A549 (cell line): ENCODE measurements at regions not wholly inside any gene's neighbourhood (a gene's known extent, or its start where the extent isn't known, plus 50 kb on each side); places are given as distances from the start of the nearest gene placed in this dataset.

Experiments used
- ATAC-seq, 2 experiments: fragments of 200-7000 bp in 1 of 2; fragments of >200 bp in 1 of 2; cut with Nextera tagmentation in 1 of 2; cut with Tn5 transposase in 1 of 2; 3 replicates each; pipeline versions ENCODE4 v1.8.0 to v1.9.1; 2018 to 2020; ENCODE audit warnings: mild to moderate bottlenecking in 1 of 2, moderate library complexity in 1 of 2
- CTCF ChIA-PET: fragments of 300-600 bp; sonication (Branson Sonifier 250); formaldehyde crosslinking; extraction: SDS; loops from one replicate; lab custom pipeline; 2021; ENCODE audit warnings: antibody characterized with exemption, inconsistent platforms; lab: Yijun Ruan, JAX
- POLR2A ChIA-PET: fragments of 350-600 bp; formaldehyde crosslinking; extraction: SDS; loops from one replicate; lab custom pipeline; 2021; ENCODE audit warnings: antibody characterized with exemption, inconsistent platforms; lab: Yijun Ruan, JAX
- DNase-seq, 2 experiments: peaks; one replicate each; pipeline versions ENCODE4 v3.0.0 to v3.0.0-alpha.2; 2011 to 2016; ENCODE audit warnings: low read depth in 1 of 2, low spot score in 1 of 2
- FAIRE-seq: peaks from 2 replicates; lab custom pipeline; 2011; peaks lifted over from hg19 to GRCh38; lab: Jason Lieb, UNC
- H3K27ac ChIP-seq, 2 experiments: fragments of >200 bp; sonication (Bioruptor Twin); formaldehyde crosslinking; 3 replicates each; pipeline ENCODE4 v1.5.1; 2016 to 2017
- H3K4me1 ChIP-seq: fragments of >200 bp; sonication (Bioruptor Twin); formaldehyde crosslinking; 3 replicates; pipeline ENCODE4 v1.6.1; 2016
- H3K4me2 ChIP-seq: fragments of >200 bp; sonication (Bioruptor Twin); formaldehyde crosslinking; 3 replicates; pipeline ENCODE4 v1.6.1; 2016
- H3K4me3 ChIP-seq: fragments of >200 bp; sonication (Bioruptor Twin); formaldehyde crosslinking; 3 replicates; pipeline ENCODE4 v1.5.1; 2016
- H3K9me3 ChIP-seq: fragments of >200 bp; sonication (Bioruptor Twin); formaldehyde crosslinking; 3 replicates; pipeline ENCODE4 v1.6.1; 2016
- CBX2 ChIP-seq: fragments of 200-600 bp; sonication (generic); IDR thresholded peaks from 2 replicates; pipeline ENCODE4 v1.6.1; 2016; ENCODE audit warnings: low read depth, mild to moderate bottlenecking, borderline replicate concordance
- CBX8 ChIP-seq: fragments of 200-600 bp; sonication (generic); IDR thresholded peaks from 2 replicates; pipeline ENCODE4 v1.6.1; 2016
- EHF ChIP-seq: fragments of 250-450 bp; sonication (Bioruptor Pico); IDR thresholded peaks from 2 replicates; pipeline ENCODE4 v1.5.0; 2020; ENCODE audit warnings: mild to moderate bottlenecking
- HDAC2 ChIP-seq: fragments of 200-600 bp; sonication (generic); IDR thresholded peaks from 2 replicates; pipeline ENCODE4 v1.6.1; 2016
- JUNB ChIP-seq: fragments of >200 bp; sonication (Bioruptor Twin); formaldehyde crosslinking; IDR thresholded peaks from 2 replicates; pipeline ENCODE4 v1.6.1; 2016
- KDM1A ChIP-seq: fragments of 200-600 bp; sonication (generic); IDR thresholded peaks from 2 replicates; pipeline ENCODE4 v1.6.1; 2016; ENCODE audit warnings: low read depth, mild to moderate bottlenecking
- KDM5A ChIP-seq: fragments of 200-600 bp; sonication (generic); IDR thresholded peaks from 2 replicates; pipeline ENCODE4 v1.6.1; 2016; ENCODE audit warnings: antibody characterized with exemption, mild to moderate bottlenecking
- MAZ ChIP-seq: fragments of 150-350 bp; IDR thresholded peaks from 2 replicates; pipeline ENCODE4 v1.6.1; 2014; ENCODE audit warnings: antibody characterized with exemption, low read depth, low read length, borderline replicate concordance
- NR3C1 ChIP-seq: fragments of >200 bp; sonication (Bioruptor Twin); formaldehyde crosslinking; IDR thresholded peaks from 3 replicates; pipeline ENCODE4 v1.6.1; 2017
- POLR2AphosphoS2 ChIP-seq: conservative IDR thresholded peaks from 2 replicates; pipeline ENCODE4 v1.6.1; 2012; ENCODE audit warnings: low read length, improper control_type of control experiment, inconsistent platforms
- RAD21 ChIP-seq, 2 experiments: fragments of >200 bp in 1 of 2; sonication (Bioruptor Twin) in 1 of 2; formaldehyde crosslinking in 1 of 2; IDR thresholded peaks in 1 of 2; conservative IDR thresholded peaks in 1 of 2; 2 replicates in 1 of 2; 3 replicates in 1 of 2; pipeline ENCODE4 v1.6.1; 2012 to 2018; ENCODE audit warnings: inconsistent platforms in 1 of 2
- RFX5 ChIP-seq: fragments of 450-650 bp; IDR thresholded peaks from 2 replicates; pipeline ENCODE4 v1.7.1; 2014; ENCODE audit warnings: antibody characterized with exemption, mild to moderate bottlenecking, moderate library complexity
- SMC3 ChIP-seq: fragments of >200 bp; sonication (Bioruptor Twin); formaldehyde crosslinking; IDR thresholded peaks from 3 replicates; pipeline ENCODE4 v1.6.1; 2018; ENCODE audit warnings: inconsistent platforms
- SREBF2 ChIP-seq: fragments of 450-650 bp; IDR thresholded peaks from 2 replicates; pipeline ENCODE4 v1.6.1; 2014; ENCODE audit warnings: mild to moderate bottlenecking, moderate library complexity
- WGBS: methylation state at CpG from one replicate; pipeline ENCODE4 v1.1.6; 2017; ENCODE audit errors: missing lambda C conversion rate; 5-methylcytosine and 5-hydroxymethylcytosine counted together
- TF ChIP-seq, protein P1 (sequence below): IDR thresholded peaks from 2 replicates; pipeline ENCODE4 v1.6.1; 2012
- TF ChIP-seq, protein P2 (sequence below): fragments of 200-600 bp; sonication (generic); IDR thresholded peaks from 2 replicates; pipeline ENCODE4 v1.6.1; 2016; ENCODE audit warnings: antibody characterized with exemption, mild to moderate bottlenecking, moderate library complexity
- TF ChIP-seq, protein P3 (sequence below): IDR thresholded peaks from 2 replicates; pipeline ENCODE4 v1.6.1; 2012; ENCODE audit warnings: low read depth, borderline replicate concordance
- TF ChIP-seq, protein P4 (sequence below): fragments of 250-450 bp; sonication (Bioruptor Pico); IDR thresholded peaks from 2 replicates; pipeline ENCODE4 v1.5.0; 2021; ENCODE audit warnings: mild to moderate bottlenecking, moderate library complexity, borderline replicate concordance

DNA sequence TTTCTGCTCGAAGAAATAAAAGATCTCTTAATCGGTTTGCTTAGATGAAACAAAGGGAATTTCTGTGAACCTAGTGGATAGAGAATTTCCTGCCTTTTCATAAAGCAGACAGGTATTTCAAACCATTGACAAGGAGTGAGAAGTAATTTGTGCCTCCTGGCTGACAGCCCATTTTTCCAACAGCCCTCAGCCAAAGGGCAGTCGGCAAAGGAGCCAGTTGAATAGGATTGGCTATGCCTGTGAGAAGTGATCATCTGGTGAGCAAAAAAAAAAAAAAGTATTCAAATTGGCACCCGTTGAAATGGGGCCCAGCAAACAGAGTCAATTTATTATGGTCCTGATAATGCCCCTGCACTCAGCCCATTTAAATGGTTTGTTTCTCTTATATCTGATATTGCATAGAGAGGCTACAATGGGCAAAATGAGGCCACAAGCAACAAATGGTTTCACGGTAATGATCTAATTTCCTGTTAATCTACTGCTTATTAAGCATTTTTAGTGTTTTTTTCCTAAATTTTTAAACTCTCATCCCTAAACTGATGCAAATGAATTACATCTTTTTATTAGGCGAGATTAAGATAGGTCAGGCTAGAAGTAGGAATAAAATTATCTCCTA, 477.5 kb downstream of the NUF2 start:
- CTCF ChIA-PET = no interaction called here
- no peak for DNase-seq

DNA sequence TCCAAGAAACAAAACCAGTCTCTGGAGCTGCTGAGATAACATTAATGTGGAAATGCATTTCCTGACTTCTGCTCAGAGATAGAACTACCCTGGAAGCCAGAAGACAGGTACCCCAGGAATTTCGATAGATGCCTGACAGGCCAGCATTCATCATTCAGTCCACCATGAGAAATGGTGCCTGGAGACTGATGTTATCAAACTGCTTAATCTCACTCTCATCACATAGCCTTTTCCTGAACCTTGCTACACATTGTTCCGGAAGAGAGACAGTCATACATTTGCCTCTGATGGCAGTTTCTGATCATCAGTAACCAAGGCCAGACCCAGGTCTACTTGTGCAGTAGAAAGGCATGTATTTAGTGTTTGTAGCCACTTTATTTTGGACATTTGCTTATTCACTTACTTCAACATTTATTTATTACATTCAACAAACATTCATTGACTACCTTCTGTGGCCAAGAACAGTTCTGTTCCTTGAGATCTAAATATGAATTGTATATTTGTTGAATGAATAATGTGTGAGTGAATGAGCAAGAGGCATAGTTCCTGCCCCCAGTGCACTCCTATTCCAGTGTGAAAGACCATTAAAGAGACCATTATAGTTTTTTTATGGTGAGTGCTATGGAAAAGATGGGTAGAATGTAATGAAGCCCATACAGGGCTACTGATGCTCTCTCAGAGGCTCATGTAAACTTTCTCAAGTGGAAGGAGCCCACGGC, 485.7 kb downstream of the NUF2 start:
- CTCF ChIA-PET = no interaction called here
- Histone ChIP-seq H3K9me3 (no peaks in the 10 kb centered on the region), H3K27ac (no peak overlapping the region), H3K4me2 (no peak overlapping the region), H3K4me1 (no peaks in the 10 kb centered on the region)
- no peak for DNase-seq
- POLR2A ChIA-PET = no interaction called here
- no peak for TF ChIP-seq RFX5
- TF ChIP-seq, protein P1, sequence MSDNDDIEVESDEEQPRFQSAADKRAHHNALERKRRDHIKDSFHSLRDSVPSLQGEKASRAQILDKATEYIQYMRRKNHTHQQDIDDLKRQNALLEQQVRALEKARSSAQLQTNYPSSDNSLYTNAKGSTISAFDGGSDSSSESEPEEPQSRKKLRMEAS = no peak
- TF ChIP-seq, protein P2, sequence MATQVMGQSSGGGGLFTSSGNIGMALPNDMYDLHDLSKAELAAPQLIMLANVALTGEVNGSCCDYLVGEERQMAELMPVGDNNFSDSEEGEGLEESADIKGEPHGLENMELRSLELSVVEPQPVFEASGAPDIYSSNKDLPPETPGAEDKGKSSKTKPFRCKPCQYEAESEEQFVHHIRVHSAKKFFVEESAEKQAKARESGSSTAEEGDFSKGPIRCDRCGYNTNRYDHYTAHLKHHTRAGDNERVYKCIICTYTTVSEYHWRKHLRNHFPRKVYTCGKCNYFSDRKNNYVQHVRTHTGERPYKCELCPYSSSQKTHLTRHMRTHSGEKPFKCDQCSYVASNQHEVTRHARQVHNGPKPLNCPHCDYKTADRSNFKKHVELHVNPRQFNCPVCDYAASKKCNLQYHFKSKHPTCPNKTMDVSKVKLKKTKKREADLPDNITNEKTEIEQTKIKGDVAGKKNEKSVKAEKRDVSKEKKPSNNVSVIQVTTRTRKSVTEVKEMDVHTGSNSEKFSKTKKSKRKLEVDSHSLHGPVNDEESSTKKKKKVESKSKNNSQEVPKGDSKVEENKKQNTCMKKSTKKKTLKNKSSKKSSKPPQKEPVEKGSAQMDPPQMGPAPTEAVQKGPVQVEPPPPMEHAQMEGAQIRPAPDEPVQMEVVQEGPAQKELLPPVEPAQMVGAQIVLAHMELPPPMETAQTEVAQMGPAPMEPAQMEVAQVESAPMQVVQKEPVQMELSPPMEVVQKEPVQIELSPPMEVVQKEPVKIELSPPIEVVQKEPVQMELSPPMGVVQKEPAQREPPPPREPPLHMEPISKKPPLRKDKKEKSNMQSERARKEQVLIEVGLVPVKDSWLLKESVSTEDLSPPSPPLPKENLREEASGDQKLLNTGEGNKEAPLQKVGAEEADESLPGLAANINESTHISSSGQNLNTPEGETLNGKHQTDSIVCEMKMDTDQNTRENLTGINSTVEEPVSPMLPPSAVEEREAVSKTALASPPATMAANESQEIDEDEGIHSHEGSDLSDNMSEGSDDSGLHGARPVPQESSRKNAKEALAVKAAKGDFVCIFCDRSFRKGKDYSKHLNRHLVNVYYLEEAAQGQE = no peak
- TF ChIP-seq, all 56 proteins: peak for 0
- FAIRE-seq = no peak
- ATAC-seq = no peak
- H3K4me3 ChIP-seq = no peak overlapping the region
- 26% methylated on average over 3 of the region's 3 CpGs for WGBS

More for the DNA sequence above, 477.5 kb downstream of the NUF2 start:
- H3K4me3 ChIP-seq = no peak overlapping the region
- TF ChIP-seq CBX8 (no peak), CBX2 (no peak), RAD21 (conservative IDR thresholded peaks at IDR 0.05 in 1 of 2, IDR thresholded peaks at IDR 0.05 in 1 of 2) (no peak), JUNB (no peak), SREBF2 (no peak), MAZ (no peak), SMC3 (no peak), EHF (CRISPR knock-in tag) (no peak), KDM1A (no peak), NR3C1 (no peak), HDAC2 (no peak), KDM5A (no peak), POLR2AphosphoS2 (no peak)
- TF ChIP-seq, protein P3, sequence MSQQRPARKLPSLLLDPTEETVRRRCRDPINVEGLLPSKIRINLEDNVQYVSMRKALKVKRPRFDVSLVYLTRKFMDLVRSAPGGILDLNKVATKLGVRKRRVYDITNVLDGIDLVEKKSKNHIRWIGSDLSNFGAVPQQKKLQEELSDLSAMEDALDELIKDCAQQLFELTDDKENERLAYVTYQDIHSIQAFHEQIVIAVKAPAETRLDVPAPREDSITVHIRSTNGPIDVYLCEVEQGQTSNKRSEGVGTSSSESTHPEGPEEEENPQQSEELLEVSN = no peak
- TF ChIP-seq, protein P4, sequence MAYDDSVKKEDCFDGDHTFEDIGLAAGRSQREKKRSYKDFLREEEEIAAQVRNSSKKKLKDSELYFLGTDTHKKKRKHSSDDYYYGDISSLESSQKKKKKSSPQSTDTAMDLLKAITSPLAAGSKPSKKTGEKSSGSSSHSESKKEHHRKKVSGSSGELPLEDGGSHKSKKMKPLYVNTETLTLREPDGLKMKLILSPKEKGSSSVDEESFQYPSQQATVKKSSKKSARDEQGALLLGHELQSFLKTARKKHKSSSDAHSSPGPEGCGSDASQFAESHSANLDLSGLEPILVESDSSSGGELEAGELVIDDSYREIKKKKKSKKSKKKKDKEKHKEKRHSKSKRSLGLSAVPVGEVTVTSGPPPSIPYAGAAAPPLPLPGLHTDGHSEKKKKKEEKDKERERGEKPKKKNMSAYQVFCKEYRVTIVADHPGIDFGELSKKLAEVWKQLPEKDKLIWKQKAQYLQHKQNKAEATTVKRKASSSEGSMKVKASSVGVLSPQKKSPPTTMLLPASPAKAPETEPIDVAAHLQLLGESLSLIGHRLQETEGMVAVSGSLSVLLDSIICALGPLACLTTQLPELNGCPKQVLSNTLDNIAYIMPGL = no peak
- no peaks in the 10 kb centered on the region for H3K4me1 ChIP-seq
- no peaks in the 10 kb centered on the region; the same call in 2 of the 3 replicates for H3K9me3 ChIP-seq
- no peak for FAIRE-seq
- no peak overlapping the region for H3K27ac ChIP-seq
- no peak overlapping the region for H3K4me2 ChIP-seq
- POLR2A ChIA-PET = no interaction called here
- 27% methylated on average over 6 of the region's 6 CpGs for WGBS
- ATAC-seq = no peak
